ENCODE measurements at regions not wholly inside any gene's neighbourhood (a gene's known extent, or its start where the extent isn't known, plus 50 kb on each side); places are given as distances from the start of the nearest gene placed in this dataset.

DNA sequence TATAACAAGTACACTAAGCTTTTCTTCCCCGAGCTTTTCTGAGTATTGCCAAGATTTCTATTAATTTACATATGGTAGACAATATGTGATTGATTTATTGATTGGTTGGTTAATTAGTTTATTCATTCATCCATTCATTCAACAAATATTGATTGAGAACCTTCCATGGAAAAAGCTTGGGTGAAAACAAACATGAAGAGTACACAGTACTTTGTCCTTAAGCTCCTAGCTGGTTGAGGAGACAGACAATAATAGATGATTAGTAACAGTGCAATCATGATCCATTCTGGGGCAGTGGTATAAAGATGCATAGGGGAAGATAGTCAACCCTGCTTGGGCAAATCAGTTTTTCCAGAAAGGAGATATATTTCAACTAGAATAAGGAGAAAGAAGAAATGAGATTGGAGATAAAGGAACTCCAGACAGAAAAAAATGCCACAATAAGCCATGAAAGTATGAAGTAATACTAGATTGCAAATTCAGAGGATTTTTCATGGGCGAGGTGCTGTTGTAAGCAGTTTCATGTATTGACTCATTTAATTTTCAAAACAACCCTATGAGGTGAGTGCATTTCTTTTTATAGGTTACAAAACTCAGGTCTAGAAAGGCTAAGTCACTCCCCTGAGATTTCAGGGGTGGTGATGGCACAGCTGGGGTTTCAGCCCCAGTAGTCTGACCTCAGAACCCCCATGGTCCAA is 129.5 kb downstream of the RND3 start:
- no peak for ATAC-seq
- no peak for DNase-seq
- POLR2A ChIA-PET (ENCODE audit: unreplicated experiment) = no interaction called here
- CTCF ChIA-PET = no interaction called here
- intact Hi-C loops (cut with micrococcal nuclease) = no loop called here
- H3K4me1 ChIP-seq (ENCODE audit: insufficient read depth, low read length) = no peaks in the 10 kb centered on the region
- H3K27ac ChIP-seq (ENCODE audit: low read length) = no peak overlapping the region
- H3K4me3 ChIP-seq (ENCODE audit: low read length) = no peak overlapping the region
- H3K9me2 ChIP-seq (replicated peaks; ENCODE audit: low read length) = no peaks in the 10 kb centered on the region
- H4K20me1 ChIP-seq (ENCODE audit: low read length) = no peaks in the 10 kb centered on the region
- H3K27me3 ChIP-seq (ENCODE audit: low read length) = no peaks in the 10 kb centered on the region
- no TSS peak for BruUV-seq (replicated peaks)
- H3K9ac ChIP-seq (ENCODE audit: low read length) = no peak overlapping the region
- no peak overlapping the region for H2AFZ ChIP-seq (ENCODE audit: low read length)
- no peaks in the 10 kb centered on the region for H3K79me2 ChIP-seq (ENCODE audit: low read length)
- no peaks in the 10 kb centered on the region for H3F3A ChIP-seq (ENCODE audit: low read length, unreplicated experiment)
- H3K4me2 ChIP-seq (ENCODE audit: low read length) = no peak overlapping the region
- H3K9me3 ChIP-seq (ENCODE audit: low read length) = no peaks in the 10 kb centered on the region
- no peaks in the 10 kb centered on the region for H3K36me3 ChIP-seq (ENCODE audit: low read depth, low read length)
- TF ChIP-seq EZH2phosphoT487 (IDR thresholded peaks at IDR 0.05; ENCODE audit: borderline replicate concordance, low read length) (no peak), CTCF (conservative IDR thresholded peaks at IDR 0.05; ENCODE audit: low read depth, low read length) (no peak), EZH2 (IDR thresholded peaks at IDR 0.05; ENCODE audit: low read length, unreplicated experiment) (no peak)

DNA sequence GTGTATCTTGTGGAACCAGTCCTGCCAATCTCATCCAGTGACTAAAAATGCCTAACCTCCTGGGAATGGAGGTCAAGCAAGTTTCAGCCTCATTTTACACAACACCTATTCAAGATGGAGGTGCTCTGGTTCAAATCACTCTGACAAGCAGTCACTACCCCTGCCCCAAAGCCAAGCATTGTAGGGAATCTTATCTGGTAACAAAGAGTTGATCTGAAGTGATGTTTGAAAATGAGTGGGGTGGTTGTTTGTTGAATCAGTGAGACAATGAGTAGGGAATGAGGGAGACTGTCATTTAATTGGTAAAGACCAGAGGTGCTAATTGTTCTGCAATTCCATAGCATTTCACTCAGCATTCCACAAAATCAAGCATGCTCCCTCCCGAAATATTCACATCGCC is 132.0 kb downstream of the RND3 start:
- no peaks in the 10 kb centered on the region for H3K36me3 ChIP-seq (ENCODE audit: low read depth, low read length)
- no peaks in the 10 kb centered on the region for H3K27me3 ChIP-seq (ENCODE audit: low read length)
- H3K27ac ChIP-seq (ENCODE audit: low read length) = no peak overlapping the region
- no peaks in the 10 kb centered on the region for H3F3A ChIP-seq (ENCODE audit: low read length, unreplicated experiment)
- H4K20me1 ChIP-seq (ENCODE audit: low read length) = no peaks in the 10 kb centered on the region
- intact Hi-C loops (cut with micrococcal nuclease) = no loop called here
- DNase-seq (no peak), ATAC-seq (no peak)
- H3K4me3 ChIP-seq (ENCODE audit: low read length) = no peak overlapping the region
- TF ChIP-seq EZH2 (IDR thresholded peaks at IDR 0.05; ENCODE audit: low read length, unreplicated experiment) = no peak
- TF ChIP-seq EZH2phosphoT487 (IDR thresholded peaks at IDR 0.05; ENCODE audit: borderline replicate concordance, low read length) = no peak
- TF ChIP-seq CTCF (conservative IDR thresholded peaks at IDR 0.05; ENCODE audit: low read depth, low read length) = no peak
- CTCF ChIA-PET = no interaction called here
- H3K4me1 ChIP-seq (ENCODE audit: insufficient read depth, low read length) = no peaks in the 10 kb centered on the region
- H3K9me2 ChIP-seq (replicated peaks; ENCODE audit: low read length) = no peaks in the 10 kb centered on the region
- no TSS peak for BruUV-seq (replicated peaks)
- H3K9me3 ChIP-seq (ENCODE audit: low read length) = no peaks in the 10 kb centered on the region
- no peak overlapping the region for H3K4me2 ChIP-seq (ENCODE audit: low read length)
- no peak overlapping the region for H3K9ac ChIP-seq (ENCODE audit: low read length)
- POLR2A ChIA-PET (ENCODE audit: unreplicated experiment) = no interaction called here
- H3K79me2 ChIP-seq (ENCODE audit: low read length) = no peaks in the 10 kb centered on the region
- no peak overlapping the region for H2AFZ ChIP-seq (ENCODE audit: low read length)

DNA sequence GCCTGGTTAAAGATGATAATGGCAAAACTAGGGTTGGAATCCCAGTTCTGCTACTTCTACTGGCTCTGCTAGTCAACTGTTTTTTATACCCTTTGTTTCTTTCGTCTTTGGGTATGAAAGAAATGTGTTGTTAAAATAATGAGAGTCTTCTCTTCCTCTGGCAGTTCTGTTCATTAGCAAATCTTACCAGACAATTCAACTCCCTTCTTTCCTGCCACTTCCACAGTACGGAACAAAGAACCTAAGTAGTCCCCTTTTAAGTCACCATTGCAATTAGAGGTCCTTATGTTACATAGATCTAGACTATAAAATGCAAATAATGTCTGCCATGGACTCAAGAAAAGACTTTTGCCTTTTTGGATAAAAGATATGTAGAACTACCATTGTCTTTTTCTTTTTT is 134.1 kb downstream of the RND3 start:
- Histone ChIP-seq H3K9ac (ENCODE audit: low read length) (no peak overlapping the region), H3K4me3 (ENCODE audit: low read length) (no peak overlapping the region), H3K79me2 (ENCODE audit: low read length) (no peaks in the 10 kb centered on the region), H3F3A (ENCODE audit: low read length, unreplicated experiment) (no peaks in the 10 kb centered on the region), H3K27ac (ENCODE audit: low read length) (no peak overlapping the region), H4K20me1 (ENCODE audit: low read length) (no peaks in the 10 kb centered on the region), H3K9me3 (ENCODE audit: low read length) (no peaks in the 10 kb centered on the region), H3K4me1 (ENCODE audit: insufficient read depth, low read length) (no peaks in the 10 kb centered on the region), H3K36me3 (ENCODE audit: low read depth, low read length) (no peaks in the 10 kb centered on the region), H2AFZ (ENCODE audit: low read length) (no peak overlapping the region), H3K4me2 (ENCODE audit: low read length) (no peak overlapping the region), H3K9me2 (replicated peaks; ENCODE audit: low read length) (no peaks in the 10 kb centered on the region), H3K27me3 (ENCODE audit: low read length) (no peaks in the 10 kb centered on the region)
- CTCF ChIA-PET = no interaction called here
- TF ChIP-seq EZH2 (IDR thresholded peaks at IDR 0.05; ENCODE audit: low read length, unreplicated experiment) = no peak
- no peak for TF ChIP-seq EZH2phosphoT487 (IDR thresholded peaks at IDR 0.05; ENCODE audit: borderline replicate concordance, low read length)
- no peak for TF ChIP-seq CTCF (conservative IDR thresholded peaks at IDR 0.05; ENCODE audit: low read depth, low read length)
- POLR2A ChIA-PET (ENCODE audit: unreplicated experiment) = no interaction called here
- DNase-seq = no peak
- BruUV-seq (replicated peaks) = no TSS peak
- intact Hi-C loops (cut with micrococcal nuclease) = no loop called here
- no peak for ATAC-seq

Data from PC-3 (cell line).